Adipose tissue (tissue), 3 donors: ENCODE measurements at regions not wholly inside any gene's neighbourhood (a gene's known extent, or its start where the extent isn't known, plus 50 kb on each side); places are given as distances from the start of the nearest gene placed in this dataset.
"Not testable (repeated sequence)": the region's sequence is repeated elsewhere in the genome, so short reads cannot be mapped to it uniquely, and the experiment has no call there.

ENCODE experiments used
- H3K27ac ChIP-seq: one replicate; pipeline ENCODE4 v1.5.1; 2013; ENCODE audit warnings: low read depth, low read length
- WGBS, 3 donors: extraction: QIAGEN DNeasy Blood & Tissue Kit; methylation state at CpG; one replicate each; pipeline ENCODE4 v1.1.7; 2013; 5-methylcytosine and 5-hydroxymethylcytosine counted together
- donor health status: healthy with polysubstance abuse.
- donor health status: Bipolar disorder and iron deficiency.
- donor health status: healthy.

GRCh38 chr2:161042990-161043625 lies 117.1 kb upstream of the TANK start:
- H3K27ac ChIP-seq: no peak overlapping the region
- WGBS, 3 donors: 42 to 73% (median 61%) methylated on average over 2 of the region's 2 CpGs

- 55 to 59% (median 58%) methylated on average over 6 of the region's 6 CpGs for WGBS, 3 donors
- no peak overlapping the region for H3K27ac ChIP-seq
These were observed 115.9 kb upstream of the TANK start for GRCh38 chr2:161044095-161044865.

GRCh38 chr2:161044921-161045320 lies 115.3 kb upstream of the TANK start:
- 69 to 89% (median 86%) methylated on average over 1 of the region's 1 CpG for WGBS, 3 donors
- no peak overlapping the region for H3K27ac ChIP-seq

GRCh38 chr2:161045726-161046125 lies 114.5 kb upstream of the TANK start:
- no peak overlapping the region for H3K27ac ChIP-seq
- 93 to 98% (median 96%) methylated on average over 1 of the region's 1 CpG for WGBS, 3 donors

- no peak overlapping the region for H3K27ac ChIP-seq
- 86 to 90% (median 88%) methylated on average over 2 of the region's 2 CpGs for WGBS, 3 donors
These were observed 113.4 kb upstream of the TANK start for GRCh38 chr2:161046876-161047275.

GRCh38 chr2:161048317-161048716 lies 111.9 kb upstream of the TANK start:
- WGBS, 3 donors: 62 to 65% (median 63%) methylated on average over 3 of the region's 3 CpGs
- no peak overlapping the region for H3K27ac ChIP-seq

GRCh38 chr2:161049559-161049958 lies 110.7 kb upstream of the TANK start:
- WGBS, 3 donors: 90 to 97% (median 92%) methylated on average over 1 of the region's 1 CpG
- no peak overlapping the region for H3K27ac ChIP-seq

GRCh38 chr2:161052214-161052613 lies 108.0 kb upstream of the TANK start:
- no peak overlapping the region for H3K27ac ChIP-seq
- 79 to 94% (median 81%) methylated on average over 1 of the region's 1 CpG for WGBS, 3 donors

GRCh38 chr2:161055289-161055688 lies 104.9 kb upstream of the TANK start:
- H3K27ac ChIP-seq: no peak overlapping the region

GRCh38 chr2:161059388-161059787 lies 100.8 kb upstream of the TANK start:
- no peak overlapping the region for H3K27ac ChIP-seq
- 76 to 92% (median 86%) methylated on average over 1 of the region's 1 CpG for WGBS, 3 donors

- WGBS, 3 donors: 61 to 81% (median 77%) methylated on average over 4 of the region's 4 CpGs
- no peak overlapping the region for H3K27ac ChIP-seq
These were observed 98.4 kb upstream of the TANK start for GRCh38 chr2:161061786-161062185.

- WGBS, 3 donors: 28 to 37% (median 34%) methylated on average over 8 of the region's 8 CpGs
- no peak overlapping the region for H3K27ac ChIP-seq
These were observed 96.9 kb upstream of the TANK start for GRCh38 chr2:161063157-161063945.

- no peak overlapping the region for H3K27ac ChIP-seq
- 11 to 21% (median 18%) methylated on average over 2 of the region's 2 CpGs for WGBS, 3 donors
These were observed 96.3 kb upstream of the TANK start for GRCh38 chr2:161063946-161064306.

- WGBS, 3 donors: 59 to 88% (median 87%) methylated on average over 3 of the region's 3 CpGs
- no peak overlapping the region for H3K27ac ChIP-seq
These were observed 92.3 kb upstream of the TANK start for GRCh38 chr2:161067846-161068350.

GRCh38 chr2:161068670-161069069 lies 91.6 kb upstream of the TANK start:
- H3K27ac ChIP-seq: no peak overlapping the region
- 16 to 28% (median 25%) methylated on average over 1 of the region's 1 CpG for WGBS, 3 donors

- H3K27ac ChIP-seq: no peak overlapping the region
- 76 to 90% (median 88%) methylated on average over 1 of the region's 1 CpG for WGBS, 3 donors
These were observed 89.3 kb upstream of the TANK start for GRCh38 chr2:161070693-161071479.

GRCh38 chr2:161072436-161072835 lies 87.8 kb upstream of the TANK start:
- not testable (repeated sequence) for H3K27ac ChIP-seq
- WGBS, 3 donors: 84 to 92% (median 91%) methylated on average over 2 of the region's 2 CpGs

GRCh38 chr2:161075701-161076100 lies 84.5 kb upstream of the TANK start:
- H3K27ac ChIP-seq: no peak overlapping the region
- 96 to 97% (median 96%) methylated on average over 3 of the region's 3 CpGs for WGBS, 3 donors
